ENCODE measurements at regions not wholly inside any gene's neighbourhood (a gene's known extent, or its start where the extent isn't known, plus 50 kb on each side); places are given as distances from the start of the nearest gene placed in this dataset.

DNA sequence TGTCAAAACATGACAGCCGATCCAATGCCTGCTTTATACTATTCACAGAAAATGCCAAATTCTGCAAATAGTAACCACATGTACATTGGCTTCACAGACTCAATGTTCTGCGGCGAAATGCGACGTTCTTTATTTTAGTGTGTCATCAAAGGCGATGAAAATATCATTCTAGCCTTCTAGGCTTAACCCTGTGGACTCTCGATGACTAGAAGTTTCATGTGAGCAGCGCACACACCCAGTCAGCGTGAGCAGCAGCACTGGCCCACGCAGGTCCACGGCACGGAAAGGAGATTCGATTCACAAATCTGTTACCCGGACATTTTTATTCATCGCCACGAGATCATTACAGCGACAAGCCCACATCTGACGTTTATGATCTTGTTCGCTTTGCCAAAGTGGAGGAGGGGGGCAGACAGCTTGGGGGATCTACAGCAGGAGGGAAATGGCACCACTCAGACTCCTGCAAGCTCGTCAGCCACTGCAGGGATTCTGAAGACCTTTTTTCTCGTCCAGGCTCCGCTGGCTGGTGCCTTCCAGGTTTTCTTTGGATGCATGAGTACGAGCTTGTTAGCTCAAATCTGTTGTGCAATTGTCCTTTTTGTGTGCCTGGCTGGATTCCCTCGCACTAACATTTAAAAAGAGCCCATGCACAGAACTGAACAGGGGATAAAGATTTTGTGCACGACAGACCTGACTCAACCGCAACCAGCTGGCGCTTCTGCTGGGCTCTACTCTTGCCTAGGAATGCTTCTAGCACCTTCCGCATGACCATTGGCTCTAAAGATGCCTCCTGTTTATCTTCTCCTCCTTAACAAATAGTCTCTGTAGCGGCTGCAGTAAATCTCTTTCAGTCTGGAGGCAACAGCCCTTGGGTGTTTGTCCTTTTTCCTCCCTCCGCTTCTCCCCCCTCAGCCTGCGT, 938.4 kb downstream of the MCTP2 start:
- Histone ChIP-seq H3K4me3 (no peak overlapping the region), H3K4me1 (replicated peaks in 1 of 2) (no peaks in the 10 kb centered on the region), H3K9me3 (replicated peaks in 1 of 3) (no peaks in the 10 kb centered on the region), H3K27me3 (no peaks in the 10 kb centered on the region), H3K27ac (peak overlapping the region in 2 of 5 donors; percentile 47 to 55), H3K36me3 (replicated peaks in 1 of 2) (no peaks in the 10 kb centered on the region)
- TF ChIP-seq, protein P1, sequence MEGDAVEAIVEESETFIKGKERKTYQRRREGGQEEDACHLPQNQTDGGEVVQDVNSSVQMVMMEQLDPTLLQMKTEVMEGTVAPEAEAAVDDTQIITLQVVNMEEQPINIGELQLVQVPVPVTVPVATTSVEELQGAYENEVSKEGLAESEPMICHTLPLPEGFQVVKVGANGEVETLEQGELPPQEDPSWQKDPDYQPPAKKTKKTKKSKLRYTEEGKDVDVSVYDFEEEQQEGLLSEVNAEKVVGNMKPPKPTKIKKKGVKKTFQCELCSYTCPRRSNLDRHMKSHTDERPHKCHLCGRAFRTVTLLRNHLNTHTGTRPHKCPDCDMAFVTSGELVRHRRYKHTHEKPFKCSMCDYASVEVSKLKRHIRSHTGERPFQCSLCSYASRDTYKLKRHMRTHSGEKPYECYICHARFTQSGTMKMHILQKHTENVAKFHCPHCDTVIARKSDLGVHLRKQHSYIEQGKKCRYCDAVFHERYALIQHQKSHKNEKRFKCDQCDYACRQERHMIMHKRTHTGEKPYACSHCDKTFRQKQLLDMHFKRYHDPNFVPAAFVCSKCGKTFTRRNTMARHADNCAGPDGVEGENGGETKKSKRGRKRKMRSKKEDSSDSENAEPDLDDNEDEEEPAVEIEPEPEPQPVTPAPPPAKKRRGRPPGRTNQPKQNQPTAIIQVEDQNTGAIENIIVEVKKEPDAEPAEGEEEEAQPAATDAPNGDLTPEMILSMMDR (IDR thresholded peaks at IDR 0.05): no peak
- no peak for TF ChIP-seq POLR2A (IDR thresholded peaks at IDR 0.05)
- DNase-seq: peak in 5 of 7 donors; percentile 7 to 52 (median 17)
- intact Hi-C loops (cut with DNase I): no loop called here
- 66 to 74% (median 69%) methylated on average over 30 to 31 of the region's 31 CpGs for WGBS, 4 donors

DNA sequence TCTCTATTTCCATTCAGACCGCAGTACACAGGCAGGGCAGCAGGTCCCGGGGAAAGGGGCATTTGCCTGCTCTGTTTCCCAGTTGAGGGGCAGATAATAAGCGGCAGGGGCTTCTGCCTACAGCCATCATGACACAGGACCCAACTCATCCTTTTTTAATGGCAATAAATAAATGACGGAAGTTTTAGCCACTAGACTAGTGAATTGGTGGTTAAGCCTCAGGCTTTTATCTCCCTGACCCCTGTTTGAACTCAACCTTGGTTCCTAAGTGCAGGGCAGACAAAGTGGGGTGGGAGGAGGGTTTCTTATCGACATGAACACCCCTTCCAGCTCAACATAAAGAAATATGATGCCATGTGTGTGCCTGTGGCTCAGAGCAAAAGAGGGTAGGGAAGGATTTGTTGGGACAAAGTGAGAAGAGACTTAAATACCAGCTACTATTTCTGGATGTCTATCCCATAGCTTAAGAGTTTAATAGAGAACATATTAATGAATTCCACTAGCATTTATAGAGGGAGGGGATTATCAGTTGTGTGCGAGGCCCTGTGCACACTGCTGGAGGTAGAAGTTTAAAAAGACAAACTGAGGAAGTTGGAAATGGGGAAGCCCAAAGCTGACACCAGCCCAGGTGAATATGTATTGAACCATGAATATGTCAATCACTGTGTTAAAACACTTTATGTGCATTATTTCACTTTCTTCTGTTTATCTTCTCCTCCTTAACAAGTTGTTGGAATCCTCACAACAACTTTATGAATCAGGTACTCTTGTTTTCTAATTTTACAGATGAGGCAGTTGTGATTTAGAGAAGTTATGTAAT, 939.4 kb downstream of the MCTP2 start:
- intact Hi-C loops (cut with DNase I): no loop called here
- DNase-seq: no peak
- no peak overlapping the region for H3K4me3 ChIP-seq
- H3K4me1 ChIP-seq (replicated peaks in 1 of 2): no peaks in the 10 kb centered on the region
- H3K36me3 ChIP-seq (replicated peaks in 1 of 2): no peaks in the 10 kb centered on the region
- peak overlapping the region in 2 of 5 donors; percentile 47 to 55 for H3K27ac ChIP-seq
- H3K9me3 ChIP-seq (replicated peaks in 1 of 3): no peaks in the 10 kb centered on the region
- H3K27me3 ChIP-seq: no peaks in the 10 kb centered on the region
- TF ChIP-seq, protein P1 (IDR thresholded peaks at IDR 0.05): no peak
- TF ChIP-seq POLR2A (IDR thresholded peaks at IDR 0.05): no peak
- WGBS, 4 donors: 43 to 50% (median 44%) methylated on average over 3 to 6 of the region's 6 CpGs

DNA sequence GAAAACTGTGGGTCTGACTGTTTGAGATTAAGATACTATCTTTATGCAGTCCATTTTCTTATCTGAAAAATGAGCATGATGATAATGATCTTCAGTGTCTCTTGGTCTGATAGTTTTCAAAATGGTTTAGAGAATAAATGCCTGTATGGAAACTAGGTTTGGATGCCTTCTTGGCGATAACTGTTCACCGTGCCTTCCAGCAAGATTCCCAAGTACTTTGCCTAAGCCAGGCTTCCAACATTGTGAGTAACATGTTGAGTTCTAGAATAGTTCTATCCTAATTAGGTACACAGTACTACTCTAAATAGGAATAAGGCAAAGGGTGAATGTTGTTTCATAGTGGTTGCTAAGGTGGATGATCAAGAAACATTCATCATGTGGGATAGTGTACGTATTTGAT, 940.2 kb downstream of the MCTP2 start:
- DNase-seq: no peak
- intact Hi-C loops (cut with DNase I): no loop called here
- no peaks in the 10 kb centered on the region for H3K36me3 ChIP-seq (replicated peaks in 1 of 2)
- TF ChIP-seq POLR2A (IDR thresholded peaks at IDR 0.05): no peak
- TF ChIP-seq, protein P1 (IDR thresholded peaks at IDR 0.05): no peak
- H3K27ac ChIP-seq: no peak overlapping the region
- 82 to 88% (median 86%) methylated on average over 3 of the region's 3 CpGs for WGBS, 4 donors
- no peaks in the 10 kb centered on the region for H3K9me3 ChIP-seq (replicated peaks in 1 of 3)
- H3K4me3 ChIP-seq: no peak overlapping the region
- no peaks in the 10 kb centered on the region for H3K4me1 ChIP-seq (replicated peaks in 1 of 2)
- no peaks in the 10 kb centered on the region for H3K27me3 ChIP-seq
